Myocyte (in vitro differentiated cells): ENCODE measurements at regions not wholly inside any gene's neighbourhood (a gene's known extent, or its start where the extent isn't known, plus 50 kb on each side); places are given as distances from the start of the nearest gene placed in this dataset.

Experiments
- DNase-seq: peaks from one replicate; pipeline ENCODE4 v3.0.0-alpha.2; 2012; ENCODE audit warnings: low read depth

- DNase-seq: no peak
These were observed 317.6 kb upstream of the CNKSR2 start for GRCh38 chrX:21056622-21057021.

- DNase-seq: no peak
These were observed 327.2 kb upstream of the CNKSR2 start for GRCh38 chrX:21047034-21047455.

DNA sequence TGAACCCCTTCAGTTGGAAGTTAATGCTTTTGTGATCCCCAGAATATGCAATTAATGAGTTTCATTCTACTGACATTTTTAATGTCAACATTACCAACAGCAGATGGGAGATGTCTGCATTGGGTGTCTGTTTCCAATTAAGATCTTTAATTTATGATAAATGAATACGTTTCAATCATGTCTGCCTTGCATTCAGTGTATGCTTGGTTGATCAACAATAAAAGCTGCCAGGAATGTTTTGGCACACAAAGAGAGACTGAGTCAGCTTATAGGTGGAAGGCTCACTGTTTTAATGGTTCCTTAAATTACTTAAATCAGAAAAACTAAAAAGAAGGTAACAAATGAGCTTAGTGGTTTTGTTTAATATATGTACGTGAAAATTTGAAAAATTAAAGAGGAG, 359.9 kb upstream of the CNKSR2 start:
- DNase-seq: no peak

GRCh38 chrX:21004835-21005234, 369.4 kb upstream of the CNKSR2 start:
- peak; percentile 5 for DNase-seq

GRCh38 chrX:20995829-20996228, 378.4 kb upstream of the CNKSR2 start:
- DNase-seq: no peak

DNA sequence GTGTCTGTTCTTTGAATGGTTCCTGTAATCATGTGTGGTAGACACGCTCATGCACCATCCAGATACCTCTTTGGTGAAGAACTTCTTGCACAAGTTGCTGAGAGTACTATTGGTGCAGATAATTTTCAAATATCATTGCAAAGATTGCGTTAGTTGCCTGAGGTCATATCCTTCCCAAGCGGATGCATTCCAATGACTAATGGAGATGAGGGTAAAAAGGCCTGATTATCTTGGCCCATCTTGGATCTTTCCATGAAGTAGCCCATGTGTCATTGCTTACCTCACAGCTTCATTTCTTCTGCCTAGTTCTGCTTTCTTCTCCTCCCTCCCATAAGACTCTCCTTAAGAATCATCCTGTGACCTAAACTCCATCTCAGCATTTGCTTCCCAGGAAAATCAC, 384.9 kb upstream of the CNKSR2 start:
- DNase-seq: no peak

- no peak for DNase-seq
These were observed 385.4 kb upstream of the CNKSR2 start for GRCh38 chrX:20988804-20989203.

- peak; percentile 37 for DNase-seq
These were observed 386.1 kb upstream of the CNKSR2 start for GRCh38 chrX:20988118-20988517.

DNA sequence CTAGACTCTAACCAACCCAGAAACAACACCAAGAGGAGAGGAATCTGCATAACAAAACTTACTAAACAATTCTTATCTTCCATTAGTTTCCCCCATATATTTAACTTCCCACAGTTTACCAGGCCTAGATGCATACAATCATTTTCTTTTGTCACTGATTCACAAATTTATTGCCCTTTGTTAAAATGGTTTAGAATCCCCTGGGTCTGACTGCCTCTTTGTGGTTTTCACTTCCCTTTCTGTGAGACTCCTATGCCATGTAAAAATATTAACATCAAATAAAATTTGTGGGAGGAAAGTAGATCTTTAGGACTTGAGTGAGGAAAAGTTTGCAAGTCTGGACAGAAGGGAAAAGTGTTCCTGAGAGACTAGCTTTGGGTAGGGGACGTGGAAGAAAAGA, 393.8 kb upstream of the CNKSR2 start:
- DNase-seq: no peak

GRCh38 chrX:20974326-20974725, 399.9 kb upstream of the CNKSR2 start:
- peak; percentile 19 for DNase-seq

- DNase-seq: no peak
These were observed 401.2 kb upstream of the CNKSR2 start for GRCh38 chrX:20973038-20973437.

- no peak for DNase-seq
These were observed 403.0 kb upstream of the CNKSR2 start for GRCh38 chrX:20971250-20971649.

DNA sequence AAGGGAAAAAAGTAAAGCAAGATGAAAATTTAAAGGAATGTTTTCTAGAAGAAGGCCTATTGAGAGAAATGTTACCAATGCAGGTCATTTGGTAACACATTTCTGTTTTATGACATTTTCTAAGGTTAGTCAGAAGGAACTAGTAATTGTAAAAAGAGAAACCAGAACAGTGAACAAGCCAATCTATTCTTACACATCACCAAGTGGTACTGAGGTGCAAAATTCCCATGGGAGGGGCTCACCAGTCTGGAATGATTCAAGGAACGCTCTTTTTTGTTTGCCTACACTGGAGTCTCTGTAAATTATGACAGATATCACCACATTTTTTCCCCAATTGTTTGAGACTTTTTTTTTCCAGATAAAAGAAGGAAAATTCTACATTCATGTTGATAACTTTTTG, 404.7 kb upstream of the CNKSR2 start:
- DNase-seq: no peak

- peak; percentile 41 for DNase-seq
These were observed 405.2 kb upstream of the CNKSR2 start for GRCh38 chrX:20968996-20969395.

DNA sequence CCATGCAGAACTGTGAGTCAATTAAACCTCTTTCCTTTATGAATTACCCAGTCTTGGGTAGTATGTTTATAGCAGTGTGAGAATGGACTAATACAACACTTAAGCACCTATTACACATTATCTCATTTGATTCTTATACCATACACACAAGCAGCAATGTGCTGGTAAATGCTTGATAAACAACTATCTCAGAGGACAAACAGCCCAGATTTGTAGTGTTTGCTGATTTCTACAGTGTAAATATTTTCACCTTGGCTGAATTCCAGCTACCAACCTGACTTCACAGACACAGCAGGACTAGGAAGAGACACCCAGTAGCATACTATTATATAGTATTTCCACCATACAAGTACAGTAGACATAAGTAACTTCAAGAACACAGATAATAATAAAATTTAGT, 406.5 kb upstream of the CNKSR2 start:
- no peak for DNase-seq

- no peak for DNase-seq
These were observed 408.8 kb upstream of the CNKSR2 start for GRCh38 chrX:20965270-20966044.

- DNase-seq: no peak
These were observed 420.2 kb upstream of the CNKSR2 start for GRCh38 chrX:20954014-20954413.

DNA sequence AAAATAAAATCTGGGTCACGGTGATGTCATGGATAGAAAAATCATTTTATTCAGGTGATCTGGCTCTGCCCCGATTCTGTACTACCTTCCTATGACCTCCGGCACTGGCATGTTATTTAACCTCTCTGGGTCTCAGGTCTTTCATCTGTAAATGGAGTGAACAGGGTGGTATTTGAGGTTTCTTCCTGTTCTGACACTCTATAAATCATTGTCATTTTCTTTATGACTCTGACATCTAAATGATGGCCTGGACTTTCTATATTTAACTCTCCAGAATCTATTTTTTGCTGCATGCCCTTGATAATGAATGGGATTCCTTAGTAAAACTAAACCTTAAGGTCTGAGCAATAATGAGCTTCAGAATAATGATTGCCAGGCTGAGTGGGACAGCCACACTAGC, 422.0 kb upstream of the CNKSR2 start:
- DNase-seq: no peak

DNA sequence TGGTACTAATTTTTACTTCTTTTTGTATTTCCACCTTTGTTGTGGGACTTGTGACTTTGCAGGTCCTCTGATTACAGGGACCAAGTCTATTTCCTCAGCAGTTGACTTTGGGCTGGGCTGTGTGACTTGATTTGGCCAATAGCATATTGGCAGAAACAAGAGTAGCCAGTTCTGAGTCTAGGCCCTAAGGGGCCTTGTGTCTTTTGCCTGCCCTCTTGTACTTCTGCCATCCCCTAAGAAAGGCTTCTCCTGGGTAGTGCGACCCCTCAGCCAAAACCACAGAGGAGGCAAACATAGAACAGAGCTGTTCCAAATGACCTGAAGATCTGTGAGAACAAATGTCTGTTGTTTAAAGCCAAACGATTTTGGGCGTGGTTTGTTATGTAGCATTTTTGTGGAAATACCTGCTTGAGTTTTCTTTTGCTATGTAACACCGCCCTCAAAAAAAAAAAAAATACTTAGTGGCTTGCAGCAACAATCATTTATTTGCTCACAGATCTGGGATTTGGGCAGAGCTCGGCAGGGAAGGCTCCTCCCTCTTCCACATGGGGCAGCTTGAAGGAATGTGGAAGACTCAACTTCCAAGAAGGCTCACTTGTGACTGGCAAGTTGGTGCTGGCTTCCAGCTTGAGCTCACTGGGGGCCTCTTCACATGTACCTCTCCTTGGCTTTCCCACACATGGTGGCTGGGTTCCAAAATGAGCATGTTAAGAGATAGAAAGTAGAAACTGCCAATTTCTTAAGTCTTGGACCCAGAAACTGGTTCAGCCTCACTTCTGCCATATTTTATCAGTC, 423.0 kb upstream of the CNKSR2 start:
- no peak for DNase-seq

- no peak for DNase-seq
These were observed 426.8 kb upstream of the CNKSR2 start for GRCh38 chrX:20947411-20947912.

DNA sequence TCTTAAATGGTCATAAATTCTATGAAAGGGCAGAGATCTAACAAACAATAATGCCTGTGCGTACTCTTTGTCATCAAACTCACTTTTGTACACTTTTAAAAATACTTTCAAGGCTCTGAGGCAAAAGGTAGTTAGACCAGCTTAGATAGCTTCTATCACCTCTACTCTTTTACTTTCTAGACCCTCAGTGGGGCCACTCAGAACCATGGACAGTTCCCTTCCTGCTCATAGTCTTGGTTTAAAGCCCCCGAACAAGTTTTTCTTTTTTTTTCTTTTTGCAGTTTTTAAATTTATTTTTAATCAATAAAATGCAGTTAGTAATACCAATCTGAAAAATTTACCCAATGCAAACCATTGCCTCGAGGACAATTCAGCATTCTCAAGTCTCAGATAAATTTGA, 460.5 kb upstream of the CNKSR2 start:
- DNase-seq: peak; percentile 33

GRCh38 chrX:20906571-20906970, 467.6 kb upstream of the CNKSR2 start:
- peak; percentile 5 for DNase-seq

DNA sequence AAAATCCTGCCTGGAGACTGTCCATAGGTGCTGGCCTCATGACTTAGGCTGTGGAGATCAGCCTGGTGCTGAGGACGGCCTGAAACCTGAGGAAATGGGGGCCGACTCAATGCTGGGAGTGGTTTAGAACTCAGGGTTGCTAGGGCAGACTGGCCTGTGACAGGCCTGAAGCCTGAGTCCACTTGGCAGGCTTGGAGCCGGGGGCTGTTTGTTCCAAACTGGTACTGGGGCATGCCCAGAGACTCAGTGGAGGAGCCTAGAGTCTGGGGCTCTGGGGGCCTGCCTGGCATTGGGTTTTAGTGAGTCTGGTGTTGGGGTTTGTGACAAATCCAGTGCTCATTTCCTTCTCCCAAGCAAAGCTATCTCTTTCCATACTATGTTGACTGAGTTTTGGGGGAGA, 489.7 kb upstream of the CNKSR2 start:
- DNase-seq: no peak
